ENCODE measurements at regions not wholly inside any gene's neighbourhood (a gene's known extent, or its start where the extent isn't known, plus 50 kb on each side); places are given as distances from the start of the nearest gene placed in this dataset.

- DNase-seq (ENCODE audit: low read depth in 2 of 2) = no peak
Measured at GRCh38 chr9:30758726-30759446, 1625.6 kb upstream of the ACO1 start.

GRCh38 chr9:30765318-30765717, 1619.1 kb upstream of the ACO1 start:
- no peak for DNase-seq (ENCODE audit: low read depth in 2 of 2)

GRCh38 chr9:30771163-30771708, 1613.2 kb upstream of the ACO1 start:
- no peak for DNase-seq (ENCODE audit: low read depth in 2 of 2)

GRCh38 chr9:30771760-30772159, 1612.7 kb upstream of the ACO1 start:
- no peak for DNase-seq (ENCODE audit: low read depth in 2 of 2)

- DNase-seq (ENCODE audit: low read depth in 2 of 2) = no peak
Measured at GRCh38 chr9:30773427-30773826, 1611.0 kb upstream of the ACO1 start.

- no peak for DNase-seq (ENCODE audit: low read depth in 2 of 2)
Measured at GRCh38 chr9:30774326-30774725, 1610.1 kb upstream of the ACO1 start.

GRCh38 chr9:30775236-30775635, 1609.2 kb upstream of the ACO1 start:
- DNase-seq (ENCODE audit: low read depth in 2 of 2) = no peak

- no peak for DNase-seq (ENCODE audit: low read depth in 2 of 2)
Measured at GRCh38 chr9:30796764-30797163, 1587.7 kb upstream of the ACO1 start.

GRCh38 chr9:30799527-30800101, 1584.8 kb upstream of the ACO1 start:
- no peak for DNase-seq (ENCODE audit: low read depth in 2 of 2)

GRCh38 chr9:30800421-30800820, 1584.0 kb upstream of the ACO1 start:
- no peak for DNase-seq (ENCODE audit: low read depth in 2 of 2)

GRCh38 chr9:30812821-30813220, 1571.6 kb upstream of the ACO1 start:
- no peak for DNase-seq (ENCODE audit: low read depth in 2 of 2)

- DNase-seq (ENCODE audit: low read depth in 2 of 2) = no peak
Measured at GRCh38 chr9:30815585-30815984, 1568.9 kb upstream of the ACO1 start.

GRCh38 chr9:30845136-30845535, 1539.3 kb upstream of the ACO1 start:
- DNase-seq (ENCODE audit: low read depth in 2 of 2) = no peak

- DNase-seq (ENCODE audit: low read depth in 2 of 2) = no peak
Measured at GRCh38 chr9:30846651-30847050, 1537.8 kb upstream of the ACO1 start.

GRCh38 chr9:30851600-30851999, 1532.8 kb upstream of the ACO1 start:
- no peak for DNase-seq (ENCODE audit: low read depth in 2 of 2)

- DNase-seq (ENCODE audit: low read depth in 2 of 2) = no peak
Measured at GRCh38 chr9:30900706-30901105, 1483.7 kb upstream of the ACO1 start.

- no peak for DNase-seq (ENCODE audit: low read depth in 2 of 2)
Measured at GRCh38 chr9:30913331-30913730, 1471.1 kb upstream of the ACO1 start.

GRCh38 chr9:30915451-30915850, 1469.0 kb upstream of the ACO1 start:
- no peak for DNase-seq (ENCODE audit: low read depth in 2 of 2)

- no peak for DNase-seq (ENCODE audit: low read depth in 2 of 2)
Measured at GRCh38 chr9:30925126-30925525, 1459.3 kb upstream of the ACO1 start.

GRCh38 chr9:30925635-30926034, 1458.8 kb upstream of the ACO1 start:
- DNase-seq (ENCODE audit: low read depth in 2 of 2) = no peak

- no peak for DNase-seq (ENCODE audit: low read depth in 2 of 2)
Measured at GRCh38 chr9:30928045-30928444, 1456.4 kb upstream of the ACO1 start.

GRCh38 chr9:30932226-30932625, 1452.2 kb upstream of the ACO1 start:
- no peak for DNase-seq (ENCODE audit: low read depth in 2 of 2)

GRCh38 chr9:30935730-30936129, 1448.7 kb upstream of the ACO1 start:
- DNase-seq (ENCODE audit: low read depth in 2 of 2) = no peak

GRCh38 chr9:30937106-30937505, 1447.3 kb upstream of the ACO1 start:
- no peak for DNase-seq (ENCODE audit: low read depth in 2 of 2)

Measured in stimulated activated CD4-positive, alpha-beta T cell treated with anti-CD3 and anti-CD28 coated beads, Interleukin-15, amount 100 ng/mL, for 48 hours (primary cell).